ENCODE measurements at regions not wholly inside any gene's neighbourhood (a gene's known extent, or its start where the extent isn't known, plus 50 kb on each side); places are given as distances from the start of the nearest gene placed in this dataset.

DNA sequence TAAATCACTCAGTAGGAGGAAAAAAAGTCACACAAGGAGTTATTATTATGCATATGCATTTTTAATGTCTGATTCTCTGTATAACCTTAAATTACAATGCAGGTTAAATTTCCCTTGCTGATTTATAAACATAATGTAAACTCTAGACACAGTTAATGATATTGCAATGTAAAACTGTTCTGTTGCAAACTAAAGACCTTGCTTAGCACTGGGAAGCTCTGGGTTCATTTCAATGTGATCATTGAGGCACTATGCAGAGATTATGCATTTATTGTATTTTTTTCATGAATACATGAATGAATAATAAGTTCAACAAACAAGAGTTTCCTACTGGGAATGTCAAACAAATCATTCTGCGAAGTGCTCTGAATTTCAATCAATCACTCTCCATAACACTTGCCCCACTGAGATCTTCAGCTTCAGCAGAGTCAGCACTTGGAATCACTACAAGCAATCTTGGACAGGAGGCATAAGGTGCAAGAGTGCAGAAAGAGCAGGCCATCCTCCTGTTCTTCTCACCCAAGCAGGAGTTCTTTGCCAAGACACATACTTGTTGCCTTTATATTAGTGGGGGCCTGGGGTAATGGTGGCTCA is 232.1 kb downstream of the CSNK1G3 start:
- Histone ChIP-seq H3K27me3 (ENCODE audit: insufficient read depth, low read length) (no peaks in the 10 kb centered on the region), H3K79me2 (ENCODE audit: insufficient read depth, low read length) (no peaks in the 10 kb centered on the region), H3K4me3 (ENCODE audit: insufficient read depth, low read length) (no peak overlapping the region), H3K9me3 (ENCODE audit: low read depth, low read length) (no peaks in the 10 kb centered on the region), H4K20me1 (ENCODE audit: insufficient read depth, low read length) (no peaks in the 10 kb centered on the region), H3K4me1 (ENCODE audit: insufficient read depth, low read length) (peaks cover 6% of the 10 kb centered on the region), H3K36me3 (ENCODE audit: insufficient read depth, low read length) (no peaks in the 10 kb centered on the region), H2AFZ (ENCODE audit: low read length) (no peak overlapping the region), H3K4me2 (ENCODE audit: insufficient read depth, low read length) (no peak overlapping the region), H3K27ac (ENCODE audit: low read depth, low read length) (no peak overlapping the region)
- DNase-seq (ENCODE audit: insufficient read length, low spot score, missing footprints), result no peak
- TF ChIP-seq, protein P1, sequence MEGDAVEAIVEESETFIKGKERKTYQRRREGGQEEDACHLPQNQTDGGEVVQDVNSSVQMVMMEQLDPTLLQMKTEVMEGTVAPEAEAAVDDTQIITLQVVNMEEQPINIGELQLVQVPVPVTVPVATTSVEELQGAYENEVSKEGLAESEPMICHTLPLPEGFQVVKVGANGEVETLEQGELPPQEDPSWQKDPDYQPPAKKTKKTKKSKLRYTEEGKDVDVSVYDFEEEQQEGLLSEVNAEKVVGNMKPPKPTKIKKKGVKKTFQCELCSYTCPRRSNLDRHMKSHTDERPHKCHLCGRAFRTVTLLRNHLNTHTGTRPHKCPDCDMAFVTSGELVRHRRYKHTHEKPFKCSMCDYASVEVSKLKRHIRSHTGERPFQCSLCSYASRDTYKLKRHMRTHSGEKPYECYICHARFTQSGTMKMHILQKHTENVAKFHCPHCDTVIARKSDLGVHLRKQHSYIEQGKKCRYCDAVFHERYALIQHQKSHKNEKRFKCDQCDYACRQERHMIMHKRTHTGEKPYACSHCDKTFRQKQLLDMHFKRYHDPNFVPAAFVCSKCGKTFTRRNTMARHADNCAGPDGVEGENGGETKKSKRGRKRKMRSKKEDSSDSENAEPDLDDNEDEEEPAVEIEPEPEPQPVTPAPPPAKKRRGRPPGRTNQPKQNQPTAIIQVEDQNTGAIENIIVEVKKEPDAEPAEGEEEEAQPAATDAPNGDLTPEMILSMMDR (IDR thresholded peaks at IDR 0.05; ENCODE audit: extremely low read depth, low read depth, low read length), result no peak

DNA sequence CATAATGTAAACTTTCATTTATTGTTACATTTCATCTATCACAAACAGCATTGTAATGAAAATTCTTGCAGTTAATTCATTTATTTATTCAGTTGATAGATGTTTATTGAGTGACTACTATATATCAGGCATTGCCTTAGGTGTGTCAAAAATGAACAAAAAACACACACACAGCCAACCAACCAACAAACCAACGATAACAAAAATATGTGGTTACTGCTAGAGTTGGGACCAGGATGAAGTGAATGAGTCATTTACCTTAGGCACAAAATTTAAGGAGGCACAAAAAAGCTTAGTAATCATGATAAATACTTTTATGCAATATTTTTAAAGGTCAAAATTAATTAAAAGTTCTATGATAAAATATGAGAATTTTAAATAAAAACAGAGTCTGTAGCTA is 223.4 kb downstream of the CSNK1G3 start:
- H3K27ac ChIP-seq (ENCODE audit: low read depth, low read length), result no peak overlapping the region

GRCh38 chr5:123732257-123732656 is 220.3 kb downstream of the CSNK1G3 start:
- TF ChIP-seq, protein P1 (IDR thresholded peaks at IDR 0.05; ENCODE audit: extremely low read depth, low read depth, low read length), result no peak
- no peaks in the 10 kb centered on the region for H3K36me3 ChIP-seq (ENCODE audit: insufficient read depth, low read length)
- no peak overlapping the region for H3K27ac ChIP-seq (ENCODE audit: low read depth, low read length)
- H3K27me3 ChIP-seq (ENCODE audit: insufficient read depth, low read length), result no peaks in the 10 kb centered on the region
- DNase-seq (ENCODE audit: insufficient read length, low spot score, missing footprints), result no peak
- no peak overlapping the region for H3K4me3 ChIP-seq (ENCODE audit: insufficient read depth, low read length)
- no peaks in the 10 kb centered on the region for H3K79me2 ChIP-seq (ENCODE audit: insufficient read depth, low read length)
- no peaks in the 10 kb centered on the region for H4K20me1 ChIP-seq (ENCODE audit: insufficient read depth, low read length)
- H3K4me1 ChIP-seq (ENCODE audit: insufficient read depth, low read length), result no peaks in the 10 kb centered on the region
- H3K4me2 ChIP-seq (ENCODE audit: insufficient read depth, low read length), result no peak overlapping the region
- no peak overlapping the region for H2AFZ ChIP-seq (ENCODE audit: low read length)
- no peaks in the 10 kb centered on the region for H3K9me3 ChIP-seq (ENCODE audit: low read depth, low read length)

More for the DNA sequence above, 223.4 kb downstream of the CSNK1G3 start:
- H3K4me2 ChIP-seq (ENCODE audit: insufficient read depth, low read length), result no peak overlapping the region
- no peak overlapping the region for H2AFZ ChIP-seq (ENCODE audit: low read length)
- no peak for DNase-seq (ENCODE audit: insufficient read length, low spot score, missing footprints)
- H4K20me1 ChIP-seq (ENCODE audit: insufficient read depth, low read length), result no peaks in the 10 kb centered on the region
- H3K79me2 ChIP-seq (ENCODE audit: insufficient read depth, low read length), result no peaks in the 10 kb centered on the region
- H3K4me1 ChIP-seq (ENCODE audit: insufficient read depth, low read length), result no peaks in the 10 kb centered on the region
- no peaks in the 10 kb centered on the region for H3K27me3 ChIP-seq (ENCODE audit: insufficient read depth, low read length)
- H3K4me3 ChIP-seq (ENCODE audit: insufficient read depth, low read length), result no peak overlapping the region
- H3K9me3 ChIP-seq (ENCODE audit: low read depth, low read length), result no peaks in the 10 kb centered on the region
- TF ChIP-seq, protein P1 (IDR thresholded peaks at IDR 0.05; ENCODE audit: extremely low read depth, low read depth, low read length), result no peak
- no peaks in the 10 kb centered on the region for H3K36me3 ChIP-seq (ENCODE audit: insufficient read depth, low read length)

- H3K4me3 ChIP-seq (ENCODE audit: insufficient read depth, low read length), result no peak overlapping the region
Observed at GRCh38 chr5:123722451-123722850, 210.5 kb downstream of the CSNK1G3 start.

More at GRCh38 chr5:123722451-123722850, 210.5 kb downstream of the CSNK1G3 start:
- Histone ChIP-seq H3K4me2 (ENCODE audit: insufficient read depth, low read length) (no peak overlapping the region), H3K27me3 (ENCODE audit: insufficient read depth, low read length) (no peaks in the 10 kb centered on the region), H4K20me1 (ENCODE audit: insufficient read depth, low read length) (no peaks in the 10 kb centered on the region), H3K4me1 (ENCODE audit: insufficient read depth, low read length) (peaks cover 5% of the 10 kb centered on the region), H3K9me3 (ENCODE audit: low read depth, low read length) (no peaks in the 10 kb centered on the region), H3K27ac (ENCODE audit: low read depth, low read length) (no peak overlapping the region), H3K36me3 (ENCODE audit: insufficient read depth, low read length) (no peaks in the 10 kb centered on the region), H3K79me2 (ENCODE audit: insufficient read depth, low read length) (no peaks in the 10 kb centered on the region), H2AFZ (ENCODE audit: low read length) (no peak overlapping the region)
- DNase-seq (ENCODE audit: insufficient read length, low spot score, missing footprints), result no peak
- TF ChIP-seq, protein P1 (IDR thresholded peaks at IDR 0.05; ENCODE audit: extremely low read depth, low read depth, low read length), result no peak
